GM23338 (cell line): ENCODE measurements at regions not wholly inside any gene's neighbourhood (a gene's known extent, or its start where the extent isn't known, plus 50 kb on each side); places are given as distances from the start of the nearest gene placed in this dataset.
"Not testable (repeated sequence)": the region's sequence is repeated elsewhere in the genome, so short reads cannot be mapped to it uniquely, and the experiment has no call there.

Experiments
- ATAC-seq: fragments of 200-7000 bp; cut with Tn5 transposase; 3 replicates; pipeline ENCODE4 v1.9.1; 2020
- DNase-seq: peaks from one replicate; pipeline ENCODE4 v3.0.0-alpha.2; 2015; ENCODE audit warnings: low spot score
- H2AFZ ChIP-seq: fragments of 200-600 bp; sonication (generic); 2 replicates; pipeline ENCODE4 v1.8.0; 2016; ENCODE audit warnings: antibody characterized with exemption, mild to moderate bottlenecking, moderate library complexity
- H3F3A ChIP-seq: fragments of 200-600 bp; sonication (generic); replicated peaks from 2 replicates; pipeline ENCODE4 v1.8.0; 2017; ENCODE audit warnings: antibody characterized with exemption, mixed run types, low read depth
- H3K27ac ChIP-seq: fragments of 200-600 bp; sonication (generic); 2 replicates; pipeline ENCODE4 v1.6.1; 2016; ENCODE audit warnings: low read depth
- H3K27me3 ChIP-seq: fragments of 200-600 bp; sonication (generic); 2 replicates; pipeline ENCODE4 v1.8.0; 2016; ENCODE audit warnings: mild to moderate bottlenecking, mixed run types, moderate library complexity; ENCODE audit not compliant: insufficient read depth
- H3K36me3 ChIP-seq: fragments of 200-600 bp; sonication (generic); 2 replicates; pipeline ENCODE4 v1.8.0; 2016; ENCODE audit warnings: mild to moderate bottlenecking; ENCODE audit not compliant: insufficient read depth
- H3K4me1 ChIP-seq: fragments of 200-600 bp; sonication (generic); 2 replicates; pipeline ENCODE4 v1.8.0; 2016; ENCODE audit warnings: mild to moderate bottlenecking, moderate library complexity; ENCODE audit not compliant: insufficient read depth
- H3K4me2 ChIP-seq: fragments of 200-600 bp; sonication (generic); 2 replicates; pipeline ENCODE4 v1.7.1; 2017; ENCODE audit warnings: mixed run types
- H3K4me3 ChIP-seq: fragments of 200-600 bp; sonication (generic); 2 replicates; pipeline ENCODE4 v1.6.1; 2016; ENCODE audit warnings: mixed run types
- H3K79me2 ChIP-seq: fragments of 200-600 bp; sonication (generic); replicated peaks from 2 replicates; pipeline ENCODE4 v1.8.0; 2017; ENCODE audit warnings: mild to moderate bottlenecking; ENCODE audit not compliant: insufficient read depth
- H3K9me2 ChIP-seq: fragments of 200-600 bp; sonication (generic); 2 replicates; pipeline ENCODE4 v1.8.0; 2017; ENCODE audit not compliant: insufficient read depth
- H4K20me1 ChIP-seq: fragments of 200-600 bp; sonication (generic); replicated peaks from 2 replicates; pipeline ENCODE4 v1.8.0; 2017; ENCODE audit warnings: mild to moderate bottlenecking; ENCODE audit not compliant: insufficient read depth
- H3K27ac Mint-ChIP-seq: 2 replicates; pipeline ENCODE4 v1.8.0; 2020; ENCODE audit warnings: inconsistent platforms, mild to moderate bottlenecking, moderate library complexity, mixed read lengths
- H3K27me3 Mint-ChIP-seq: 3 replicates; pipeline ENCODE4 v1.8.0; 2022; ENCODE audit warnings: low read depth, mild to moderate bottlenecking, moderate library complexity, mixed read lengths, inconsistent platforms; ENCODE audit not compliant: insufficient read depth, poor library complexity
- H3K36me3 Mint-ChIP-seq: 3 replicates; pipeline ENCODE4 v1.8.0; 2021; ENCODE audit warnings: low read depth, mild to moderate bottlenecking, inconsistent platforms, moderate library complexity, mixed read lengths
- H3K4me1 Mint-ChIP-seq: 3 replicates; pipeline ENCODE4 v1.8.0; 2020; ENCODE audit warnings: mild to moderate bottlenecking, inconsistent platforms, mixed read lengths
- H3K4me3 Mint-ChIP-seq: 3 replicates; pipeline ENCODE4 v1.8.0; 2021; ENCODE audit warnings: moderate library complexity, mild to moderate bottlenecking, inconsistent platforms, mixed read lengths
- H3K9me3 Mint-ChIP-seq: 3 replicates; pipeline ENCODE4 v1.8.0; 2020; ENCODE audit warnings: moderate library complexity, mild to moderate bottlenecking, inconsistent platforms, mixed read lengths
- CREB1 ChIP-seq: fragments of 250-450 bp; sonication (Bioruptor Pico); IDR thresholded peaks from 2 replicates; pipeline ENCODE4 v1.5.0; 2020; ENCODE audit warnings: low read depth, mild to moderate bottlenecking, moderate library complexity
- ETS1 ChIP-seq: IDR thresholded peaks from 2 replicates; pipeline ENCODE4 v1.6.1; 2016; ENCODE audit warnings: antibody characterized with exemption
- EZH2 ChIP-seq: fragments of 200-600 bp; sonication (generic); IDR thresholded peaks from one replicate; pipeline ENCODE4 v1.8.0; 2017; ENCODE audit warnings: antibody characterized with exemption, mild to moderate bottlenecking, low read depth; ENCODE audit not compliant: unreplicated experiment
- POLR2AphosphoS5 ChIP-seq: IDR thresholded peaks from 2 replicates; pipeline ENCODE4 v1.6.1; 2016; ENCODE audit warnings: antibody characterized with exemption, low read depth
- REST ChIP-seq: IDR thresholded peaks from one replicate; pipeline ENCODE4 v1.6.1; 2018; ENCODE audit warnings: antibody characterized with exemption; ENCODE audit not compliant: unreplicated experiment
- ZNF331 ChIP-seq: fragments of 250-450 bp; sonication (Bioruptor Pico); IDR thresholded peaks from 2 replicates; pipeline ENCODE4 v1.5.0; 2020; ENCODE audit warnings: low read depth, mild to moderate bottlenecking, moderate library complexity

- H3K4me3 ChIP-seq: no peak overlapping the region
- H3K36me3 ChIP-seq: no peaks in the 10 kb centered on the region
- H3K4me1 ChIP-seq: no peaks in the 10 kb centered on the region
- no peaks in the 10 kb centered on the region for H3K4me1 Mint-ChIP-seq
- H3K27me3 ChIP-seq: no peaks in the 10 kb centered on the region
- H3K9me2 ChIP-seq: no peaks in the 10 kb centered on the region
- ATAC-seq (no peak), DNase-seq (no peak)
- H3K27ac ChIP-seq: no peak overlapping the region
- peaks cover 3% of the 10 kb centered on the region for H3K27me3 Mint-ChIP-seq
- no peaks in the 10 kb centered on the region for H3K79me2 ChIP-seq
- H3K27ac Mint-ChIP-seq: no peak overlapping the region
- no peak for TF ChIP-seq POLR2AphosphoS5
- TF ChIP-seq ETS1: no peak
- no peak for TF ChIP-seq CREB1 (CRISPR knock-in tag)
- TF ChIP-seq REST: no peak
- no peak for TF ChIP-seq EZH2
- TF ChIP-seq ZNF331: no peak
- H3K4me2 ChIP-seq: no peak overlapping the region
- no peak overlapping the region for H2AFZ ChIP-seq
- H3K4me3 Mint-ChIP-seq: no peak overlapping the region
- H4K20me1 ChIP-seq: no peaks in the 10 kb centered on the region
- H3K9me3 Mint-ChIP-seq: peaks cover 44% of the 10 kb centered on the region
- H3K36me3 Mint-ChIP-seq: peaks cover 9% of the 10 kb centered on the region; the same call in 2 of the 3 replicates
- H3F3A ChIP-seq: no peaks in the 10 kb centered on the region
Observed at GRCh38 chr2:91839904-91840868, 3031.0 kb upstream of the TEKT4 start.

- DNase-seq, H3K36me3 ChIP-seq, ATAC-seq, H3K4me2 ChIP-seq, H4K20me1 ChIP-seq, H3K27me3 ChIP-seq, H3K79me2 ChIP-seq, H3K4me3 ChIP-seq, H3K4me3 Mint-ChIP-seq, H3K4me1 Mint-ChIP-seq, H3K27me3 Mint-ChIP-seq, H3K4me1 ChIP-seq, H3K27ac ChIP-seq, H3F3A ChIP-seq, H3K9me2 ChIP-seq, H3K27ac Mint-ChIP-seq, H2AFZ ChIP-seq: not testable (repeated sequence)
- H3K36me3 Mint-ChIP-seq: peaks cover 21% of the 10 kb centered on the region
- peaks cover 63% of the 10 kb centered on the region for H3K9me3 Mint-ChIP-seq
Observed at GRCh38 chr2:91842264-91842663, 3029.0 kb upstream of the TEKT4 start.

- H3K4me2 ChIP-seq, H4K20me1 ChIP-seq, H3K4me3 Mint-ChIP-seq, H3K27me3 ChIP-seq, H2AFZ ChIP-seq, DNase-seq, ATAC-seq, H3K9me2 ChIP-seq, H3K27ac Mint-ChIP-seq, H3K27ac ChIP-seq, H3K4me1 Mint-ChIP-seq, H3K36me3 ChIP-seq, H3K79me2 ChIP-seq, H3K4me3 ChIP-seq, H3F3A ChIP-seq, H3K27me3 Mint-ChIP-seq, H3K4me1 ChIP-seq: not testable (repeated sequence)
- peaks cover 25% of the 10 kb centered on the region for H3K36me3 Mint-ChIP-seq
- H3K9me3 Mint-ChIP-seq: peaks cover 68% of the 10 kb centered on the region
Observed at GRCh38 chr2:91842913-91843312, 3028.3 kb upstream of the TEKT4 start.

GRCh38 chr2:91843723-91844450, 3027.3 kb upstream of the TEKT4 start:
- H3K9me2 ChIP-seq, H3K4me3 Mint-ChIP-seq, H3K4me2 ChIP-seq, H3K4me1 ChIP-seq, DNase-seq, ATAC-seq, H3F3A ChIP-seq, H3K36me3 ChIP-seq, H3K27ac ChIP-seq, H3K4me3 ChIP-seq, H3K27me3 Mint-ChIP-seq, H3K27me3 ChIP-seq, H3K27ac Mint-ChIP-seq, H3K79me2 ChIP-seq, H4K20me1 ChIP-seq, H3K4me1 Mint-ChIP-seq, H2AFZ ChIP-seq: not testable (repeated sequence)
- peaks cover 77% of the 10 kb centered on the region for H3K9me3 Mint-ChIP-seq
- peaks cover 25% of the 10 kb centered on the region for H3K36me3 Mint-ChIP-seq
